Fibroblast of mammary gland (primary cell): ENCODE measurements at regions not wholly inside any gene's neighbourhood (a gene's known extent, or its start where the extent isn't known, plus 50 kb on each side); places are given as distances from the start of the nearest gene placed in this dataset.

ENCODE experiments used
- DNase-seq: peaks from one replicate; pipeline ENCODE4 v3.0.0-alpha.2; 2010; ENCODE audit warnings: low read depth
- H3K4me3 ChIP-seq: 2 replicates; pipeline ENCODE4 v1.5.1; 2011; ENCODE audit warnings: low read depth, mild to moderate bottlenecking, low read length, moderate library complexity; ENCODE audit not compliant: control insufficient read depth
- TF ChIP-seq, protein P1 (sequence below): conservative IDR thresholded peaks from 2 replicates; pipeline ENCODE4 v1.5.1; 2011; ENCODE audit warnings: low read depth, low read length, inconsistent platforms; ENCODE audit not compliant: control insufficient read depth, insufficient read depth

DNA sequence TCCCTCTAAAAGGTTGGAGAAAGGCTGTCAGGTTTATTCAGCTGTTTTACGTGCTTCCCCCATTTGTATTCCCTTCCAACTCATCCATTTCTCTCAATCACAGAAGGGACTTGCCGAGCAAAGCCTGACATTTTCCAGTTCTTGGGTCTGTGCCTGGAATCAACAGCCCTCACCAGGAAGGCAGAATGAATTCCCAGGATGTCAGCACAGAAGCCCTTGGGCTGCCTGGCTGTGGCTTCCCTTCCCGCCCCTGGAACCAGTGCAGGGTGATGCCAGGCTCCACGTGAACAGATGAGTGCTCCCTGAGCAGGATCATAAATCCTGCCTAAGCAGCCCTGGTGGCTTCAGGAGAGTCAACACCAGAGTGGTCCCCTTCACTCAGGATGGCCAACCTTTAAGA lies 86.1 kb upstream of the CD83 start:
- no peak overlapping the region for H3K4me3 ChIP-seq
- TF ChIP-seq, protein P1, sequence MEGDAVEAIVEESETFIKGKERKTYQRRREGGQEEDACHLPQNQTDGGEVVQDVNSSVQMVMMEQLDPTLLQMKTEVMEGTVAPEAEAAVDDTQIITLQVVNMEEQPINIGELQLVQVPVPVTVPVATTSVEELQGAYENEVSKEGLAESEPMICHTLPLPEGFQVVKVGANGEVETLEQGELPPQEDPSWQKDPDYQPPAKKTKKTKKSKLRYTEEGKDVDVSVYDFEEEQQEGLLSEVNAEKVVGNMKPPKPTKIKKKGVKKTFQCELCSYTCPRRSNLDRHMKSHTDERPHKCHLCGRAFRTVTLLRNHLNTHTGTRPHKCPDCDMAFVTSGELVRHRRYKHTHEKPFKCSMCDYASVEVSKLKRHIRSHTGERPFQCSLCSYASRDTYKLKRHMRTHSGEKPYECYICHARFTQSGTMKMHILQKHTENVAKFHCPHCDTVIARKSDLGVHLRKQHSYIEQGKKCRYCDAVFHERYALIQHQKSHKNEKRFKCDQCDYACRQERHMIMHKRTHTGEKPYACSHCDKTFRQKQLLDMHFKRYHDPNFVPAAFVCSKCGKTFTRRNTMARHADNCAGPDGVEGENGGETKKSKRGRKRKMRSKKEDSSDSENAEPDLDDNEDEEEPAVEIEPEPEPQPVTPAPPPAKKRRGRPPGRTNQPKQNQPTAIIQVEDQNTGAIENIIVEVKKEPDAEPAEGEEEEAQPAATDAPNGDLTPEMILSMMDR: no peak
- peak; percentile 4 for DNase-seq

GRCh38 chr6:14035071-14035847 lies 82.3 kb upstream of the CD83 start:
- peak; percentile 82 for DNase-seq
- no peak overlapping the region for H3K4me3 ChIP-seq
- TF ChIP-seq, protein P1: no peak

- no peak for DNase-seq
- no peak overlapping the region for H3K4me3 ChIP-seq
- TF ChIP-seq, protein P1: no peak
These were observed 81.7 kb upstream of the CD83 start for GRCh38 chr6:14035874-14036273.

GRCh38 chr6:14036911-14037310 lies 80.7 kb upstream of the CD83 start:
- H3K4me3 ChIP-seq: no peak overlapping the region
- TF ChIP-seq, protein P1: no peak
- no peak for DNase-seq

GRCh38 chr6:14037402-14038277 lies 79.9 kb upstream of the CD83 start:
- peak overlapping the region; percentile 19 for H3K4me3 ChIP-seq
- TF ChIP-seq, protein P1: no peak
- DNase-seq: peak; percentile 84

GRCh38 chr6:14038467-14039437 lies 78.8 kb upstream of the CD83 start:
- no peak overlapping the region for H3K4me3 ChIP-seq
- DNase-seq: peak; percentile 44
- TF ChIP-seq, protein P1: no peak
